GM18907 (cell line): ENCODE measurements at regions not wholly inside any gene's neighbourhood (a gene's known extent, or its start where the extent isn't known, plus 50 kb on each side); places are given as distances from the start of the nearest gene placed in this dataset.

Experiments used
- ATAC-seq: cut with Tn5 transposase; IDR thresholded peaks from one replicate; pipeline ENCODE4 v1.9.1; 2021; ENCODE audit warnings: mild to moderate bottlenecking, moderate library complexity; ENCODE audit not compliant: unreplicated experiment

GRCh38 chr3:154588831-154589230, 158.8 kb upstream of the GPR149 start:
- ATAC-seq, result no peak

- no peak for ATAC-seq
Measured at GRCh38 chr3:154584974-154585373, 155.0 kb upstream of the GPR149 start.

GRCh38 chr3:154584041-154584440, 154.1 kb upstream of the GPR149 start:
- no peak for ATAC-seq

GRCh38 chr3:154583086-154583634, 153.2 kb upstream of the GPR149 start:
- no peak for ATAC-seq

GRCh38 chr3:154582501-154582900, 152.5 kb upstream of the GPR149 start:
- no peak for ATAC-seq

GRCh38 chr3:154571553-154572226, 141.7 kb upstream of the GPR149 start:
- ATAC-seq, result no peak

- ATAC-seq, result no peak
Measured at GRCh38 chr3:154568064-154568463, 138.1 kb upstream of the GPR149 start.

- no peak for ATAC-seq
Measured at GRCh38 chr3:154559623-154560022, 129.6 kb upstream of the GPR149 start.

GRCh38 chr3:154552338-154552737, 122.3 kb upstream of the GPR149 start:
- ATAC-seq, result no peak

GRCh38 chr3:154549391-154549790, 119.4 kb upstream of the GPR149 start:
- ATAC-seq, result no peak

GRCh38 chr3:154548341-154548740, 118.4 kb upstream of the GPR149 start:
- no peak for ATAC-seq

- ATAC-seq, result no peak
Measured at GRCh38 chr3:154542837-154543236, 112.8 kb upstream of the GPR149 start.

- ATAC-seq, result no peak
Measured at GRCh38 chr3:154540950-154541604, 111.1 kb upstream of the GPR149 start.

- no peak for ATAC-seq
Measured at GRCh38 chr3:154538566-154539360, 108.8 kb upstream of the GPR149 start.

- ATAC-seq, result no peak
Measured at GRCh38 chr3:154536751-154537150, 106.8 kb upstream of the GPR149 start.

- ATAC-seq, result no peak
Measured at GRCh38 chr3:154522036-154522602, 92.1 kb upstream of the GPR149 start.

- no peak for ATAC-seq
Measured at GRCh38 chr3:154517404-154517803, 87.4 kb upstream of the GPR149 start.

- ATAC-seq, result no peak
Measured at GRCh38 chr3:154515921-154516320, 85.9 kb upstream of the GPR149 start.

- no peak for ATAC-seq
Measured at GRCh38 chr3:154510780-154511179, 80.8 kb upstream of the GPR149 start.

GRCh38 chr3:154507727-154508126, 77.7 kb upstream of the GPR149 start:
- ATAC-seq, result no peak

- ATAC-seq, result no peak
Measured at GRCh38 chr3:154496978-154497377, 67.0 kb upstream of the GPR149 start.
